Heart left ventricle (tissue), 13 donors: ENCODE measurements at regions not wholly inside any gene's neighbourhood (a gene's known extent, or its start where the extent isn't known, plus 50 kb on each side); places are given as distances from the start of the nearest gene placed in this dataset.

Source experiments
- CTCF ChIP-seq, 12 donors: fragments of 200-600 bp; sonication (generic) in 4 of 12; IDR thresholded peaks; one replicate each; pipeline versions ENCODE4 v1.5.0 to v1.8.0; 2018 to 2022; ENCODE audit warnings: antibody characterized with exemption in 12 of 12, mild to moderate bottlenecking in 5 of 12
- POLR2A ChIP-seq, 2 donors: fragments of 450-650 bp; IDR thresholded peaks; one replicate each; pipeline ENCODE4 v1.6.1; 2017; ENCODE audit warnings: antibody characterized with exemption in 2 of 2, mild to moderate bottlenecking in 2 of 2, moderate library complexity in 2 of 2
- donor health status: ischemic (EF 13 %, LVEDD 7.1; RV severe dilation, severe dysfunction).
- donor health status: DM: no; HTN: yes; CAD: no.
- donor health status: DM: no; HTN: no; CAD: no.
- donor health status: ischemic (EF 25% LVEDD 6.9; RV normal size, moderate dysfunction).
- donor health status: ischemic (EF 25% LVEDD 5.7; RV mildly dilated, moderate dysfunction).
- donor health status: ischemic (EF 35%, LVEDD 5.7; RV mildly dilated, moderate dysfunction).
- donor health status: nonischemic (EF 11% LVEDD 7.7; RV severe dilation, severe dysfunction).
- donor health status: DM: yes; HTN: yes; CAD: no.
- donor health status: PGD.
- donor health status: ischemic (EF 29% LVEDD 5.4; RV normal size, mild dysfunction).
- donor health status: nonischemic (EF 23%, LVEDD 6.1; RV moderate dilation, normal function).

- TF ChIP-seq CTCF (IDR thresholded peaks at IDR 0.05) (no peak), POLR2A (IDR thresholded peaks at IDR 0.05) (no peak)
These were observed 315.9 kb upstream of the ZEB2 start for GRCh38 chr2:144835634-144836350.
